ENCODE measurements at regions not wholly inside any gene's neighbourhood (a gene's known extent, or its start where the extent isn't known, plus 50 kb on each side); places are given as distances from the start of the nearest gene placed in this dataset.

DNA sequence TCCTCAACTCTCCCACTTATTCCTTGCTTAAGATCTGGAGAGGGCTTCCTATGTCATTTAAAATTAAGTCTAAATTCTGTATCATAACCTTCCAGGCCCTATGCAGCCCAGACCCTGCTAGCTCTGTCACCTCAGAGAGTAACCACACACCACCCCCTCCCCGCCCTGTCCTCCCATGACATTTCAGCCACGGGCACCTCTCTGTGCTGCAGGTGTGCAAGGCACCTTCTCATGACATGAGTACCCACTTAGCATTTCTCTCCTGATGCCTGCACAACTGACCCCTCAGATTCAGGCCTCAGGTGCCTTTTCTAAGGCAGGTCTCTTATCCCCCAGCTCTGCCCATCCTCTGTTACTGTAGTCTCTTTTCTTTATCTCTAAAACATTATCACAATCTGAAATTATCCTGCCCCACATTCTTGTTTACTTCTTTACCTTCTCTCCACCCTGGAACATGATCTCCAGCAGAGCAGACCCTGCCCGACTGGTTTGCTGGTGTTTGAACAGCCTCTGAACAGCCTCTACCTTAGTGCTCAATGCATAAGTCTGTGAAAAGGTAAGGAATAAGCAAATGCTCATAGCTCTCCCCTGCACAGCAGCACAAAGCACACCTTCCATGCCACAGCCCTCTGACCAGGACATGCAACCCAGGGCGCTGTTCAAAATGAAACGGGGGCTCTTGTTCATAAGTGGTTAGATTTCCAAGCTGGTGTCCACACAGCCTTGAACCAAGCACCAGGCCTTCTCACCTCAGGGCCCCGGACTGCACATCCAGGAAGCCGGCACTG lies 196.1 kb upstream of the B3GAT1 start:
- H3K27me3 ChIP-seq (ENCODE audit: control insufficient read depth in 1 of 2, insufficient read depth in 2 of 2, low read length in 2 of 2), result peaks cover 2 to 41% of the 10 kb centered on the region in 2 experiments; a peak in 4 of 5 replicates
- no peak overlapping the region for H3K4me2 ChIP-seq (ENCODE audit: low read depth, low read length)
- no peaks in the 10 kb centered on the region for H4K20me1 ChIP-seq (ENCODE audit: insufficient read depth, low read length)
- ATAC-seq, result no peak
- TF ChIP-seq ZNF619 (CRISPR knock-in tag; IDR thresholded peaks at IDR 0.05), result no peak
- TF ChIP-seq HDAC2 (CRISPR knock-in tag; IDR thresholded peaks at IDR 0.05), result no peak
- TF ChIP-seq, protein P1, sequence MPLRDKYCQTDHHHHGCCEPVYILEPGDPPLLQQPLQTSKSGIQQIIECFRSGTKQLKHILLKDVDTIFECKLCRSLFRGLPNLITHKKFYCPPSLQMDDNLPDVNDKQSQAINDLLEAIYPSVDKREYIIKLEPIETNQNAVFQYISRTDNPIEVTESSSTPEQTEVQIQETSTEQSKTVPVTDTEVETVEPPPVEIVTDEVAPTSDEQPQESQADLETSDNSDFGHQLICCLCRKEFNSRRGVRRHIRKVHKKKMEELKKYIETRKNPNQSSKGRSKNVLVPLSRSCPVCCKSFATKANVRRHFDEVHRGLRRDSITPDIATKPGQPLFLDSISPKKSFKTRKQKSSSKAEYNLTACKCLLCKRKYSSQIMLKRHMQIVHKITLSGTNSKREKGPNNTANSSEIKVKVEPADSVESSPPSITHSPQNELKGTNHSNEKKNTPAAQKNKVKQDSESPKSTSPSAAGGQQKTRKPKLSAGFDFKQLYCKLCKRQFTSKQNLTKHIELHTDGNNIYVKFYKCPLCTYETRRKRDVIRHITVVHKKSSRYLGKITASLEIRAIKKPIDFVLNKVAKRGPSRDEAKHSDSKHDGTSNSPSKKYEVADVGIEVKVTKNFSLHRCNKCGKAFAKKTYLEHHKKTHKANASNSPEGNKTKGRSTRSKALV (CRISPR knock-in tag; IDR thresholded peaks at IDR 0.05), result no peak
- TF ChIP-seq KAT2B (IDR thresholded peaks at IDR 0.05; ENCODE audit: borderline replicate concordance, low read depth, low read length), result no peak
- TF ChIP-seq FOSL2 (CRISPR knock-in tag; IDR thresholded peaks at IDR 0.05), result no peak
- no peak for TF ChIP-seq ADNP (CRISPR knock-in tag; IDR thresholded peaks at IDR 0.05)
- TF ChIP-seq, protein P2, sequence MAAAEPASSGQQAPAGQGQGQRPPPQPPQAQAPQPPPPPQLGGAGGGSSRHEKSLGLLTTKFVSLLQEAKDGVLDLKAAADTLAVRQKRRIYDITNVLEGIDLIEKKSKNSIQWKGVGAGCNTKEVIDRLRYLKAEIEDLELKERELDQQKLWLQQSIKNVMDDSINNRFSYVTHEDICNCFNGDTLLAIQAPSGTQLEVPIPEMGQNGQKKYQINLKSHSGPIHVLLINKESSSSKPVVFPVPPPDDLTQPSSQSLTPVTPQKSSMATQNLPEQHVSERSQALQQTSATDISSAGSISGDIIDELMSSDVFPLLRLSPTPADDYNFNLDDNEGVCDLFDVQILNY (CRISPR knock-in tag; conservative IDR thresholded peaks at IDR 0.05), result no peak
- TF ChIP-seq, protein P3, sequence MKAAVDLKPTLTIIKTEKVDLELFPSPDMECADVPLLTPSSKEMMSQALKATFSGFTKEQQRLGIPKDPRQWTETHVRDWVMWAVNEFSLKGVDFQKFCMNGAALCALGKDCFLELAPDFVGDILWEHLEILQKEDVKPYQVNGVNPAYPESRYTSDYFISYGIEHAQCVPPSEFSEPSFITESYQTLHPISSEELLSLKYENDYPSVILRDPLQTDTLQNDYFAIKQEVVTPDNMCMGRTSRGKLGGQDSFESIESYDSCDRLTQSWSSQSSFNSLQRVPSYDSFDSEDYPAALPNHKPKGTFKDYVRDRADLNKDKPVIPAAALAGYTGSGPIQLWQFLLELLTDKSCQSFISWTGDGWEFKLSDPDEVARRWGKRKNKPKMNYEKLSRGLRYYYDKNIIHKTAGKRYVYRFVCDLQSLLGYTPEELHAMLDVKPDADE (CRISPR knock-in tag; IDR thresholded peaks at IDR 0.05), result no peak
- H3K27ac ChIP-seq (ENCODE audit: extremely low read length, insufficient read depth, low read length), result no peak overlapping the region
- POLR2A ChIA-PET, result no interaction called here
- FAIRE-seq, result no peak
- CTCF ChIA-PET (ENCODE audit: low intra/inter-chr PET ratio, low total read pairs), result no interaction called here
- no peak overlapping the region for H3K9ac ChIP-seq (ENCODE audit: insufficient read depth, low read depth, low read length)
- no peaks in the 10 kb centered on the region for H3K4me1 ChIP-seq (ENCODE audit: insufficient read depth, low read length)
- BruUV-seq (replicated peaks), result no TSS peak
- no peaks in the 10 kb centered on the region for H3K79me2 ChIP-seq (ENCODE audit: insufficient read depth, low read length)
- no peak for DNase-seq (ENCODE audit: low spot score)
- H2AFZ ChIP-seq (ENCODE audit: low read length), result no peak overlapping the region
- intact Hi-C loops (cut with micrococcal nuclease; ENCODE audit: unreplicated experiment) (no loop called here), in situ Hi-C loops (cut with HindIII; ENCODE audit: extremely low pct_ligation_motif_present, low pct_unique_long_range_greater_than_20kb) (no loop called here)
- no peaks in the 10 kb centered on the region for H3K9me3 ChIP-seq (ENCODE audit: low read length)
- H3K4me3 ChIP-seq (replicated peaks in 1 of 3; ENCODE audit: insufficient read depth in 1 of 3, low read depth in 2 of 3, low read length in 3 of 3), result no peak overlapping the region
- H3K36me3 ChIP-seq (replicated peaks in 1 of 2; ENCODE audit: control insufficient read depth in 1 of 2, insufficient read depth in 2 of 2, low read length in 2 of 2), result no peaks in the 10 kb centered on the region
- 3% methylated on average over 7 of the region's 7 CpGs for WGBS (ENCODE audit: low lambda C conversion rate)
